ENCODE measurements at regions not wholly inside any gene's neighbourhood (a gene's known extent, or its start where the extent isn't known, plus 50 kb on each side); places are given as distances from the start of the nearest gene placed in this dataset.

DNA sequence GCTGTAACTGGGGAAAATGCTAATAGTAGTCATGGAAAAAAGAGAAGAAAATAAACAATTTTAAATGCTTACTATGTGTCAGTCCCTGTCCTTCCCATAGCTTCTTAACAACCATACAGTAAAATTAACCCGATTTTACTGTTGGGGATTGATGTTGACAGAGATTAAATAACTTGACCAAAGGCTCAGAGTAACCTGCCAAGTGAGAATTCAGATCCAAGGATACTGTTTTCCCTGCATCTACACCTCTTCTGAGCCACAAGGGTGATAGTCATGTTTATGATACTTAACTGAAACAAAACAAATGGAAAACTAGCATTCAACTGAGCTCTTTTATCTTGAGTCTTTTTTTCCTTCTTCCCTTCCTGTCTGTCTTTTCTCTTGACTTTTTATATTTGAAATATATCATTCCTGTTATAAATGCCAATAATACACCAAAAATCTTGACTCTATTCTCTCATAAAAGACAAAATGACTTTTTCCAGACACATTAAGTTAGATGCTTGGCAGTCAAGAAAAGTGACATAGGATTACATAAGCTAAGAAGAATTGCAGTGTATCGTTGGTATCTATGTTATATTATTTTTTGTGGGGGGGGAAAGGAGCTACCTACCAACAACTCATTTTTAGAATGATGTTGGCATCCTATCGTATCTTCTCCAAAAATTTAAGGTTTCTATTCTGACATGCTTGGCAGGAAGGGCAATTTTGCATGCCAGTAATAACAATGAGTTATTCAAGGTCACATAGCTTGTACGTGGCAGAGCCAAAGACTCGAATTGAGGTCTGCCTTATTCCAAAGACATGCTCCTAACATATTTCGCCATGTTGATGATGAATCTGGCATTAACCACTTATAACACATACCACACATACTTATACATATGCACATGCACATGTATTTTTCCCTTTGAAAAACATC lies 306.6 kb upstream of the KCNH8 start:
- intact Hi-C loops (cut with DNase I) = no loop called here
- no peak for DNase-seq (ENCODE audit: low spot score)

DNA sequence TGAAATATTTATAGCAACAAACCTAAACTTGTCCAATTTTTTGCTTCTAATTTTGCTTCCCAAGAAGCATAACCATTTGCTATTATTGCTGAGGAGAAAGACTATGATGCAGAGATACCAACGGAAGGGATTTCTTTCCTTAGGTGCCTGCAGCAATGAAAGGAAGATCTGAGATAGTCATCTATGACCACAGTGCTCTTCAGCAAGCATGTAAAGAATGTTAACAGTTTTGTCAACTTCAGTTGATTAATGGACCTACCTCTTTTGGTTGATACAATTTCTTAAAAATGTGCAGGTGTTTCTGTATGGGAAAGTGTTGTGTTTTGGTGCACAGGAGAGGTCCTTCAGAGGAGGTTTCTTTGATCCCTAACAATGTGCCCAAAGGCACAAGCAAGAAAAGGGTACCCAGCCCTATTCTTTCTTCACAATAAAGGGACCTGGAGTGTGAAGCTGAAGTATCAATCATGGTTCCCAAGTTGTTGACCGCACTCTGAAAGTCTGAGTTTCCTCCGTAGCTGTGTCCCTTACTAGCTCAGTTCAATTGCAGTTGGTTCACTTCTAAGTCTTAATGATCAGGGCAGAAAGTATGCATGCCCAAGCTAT lies 307.7 kb upstream of the KCNH8 start:
- no peak for DNase-seq (ENCODE audit: low spot score)
- intact Hi-C loops (cut with DNase I) = no loop called here

DNA sequence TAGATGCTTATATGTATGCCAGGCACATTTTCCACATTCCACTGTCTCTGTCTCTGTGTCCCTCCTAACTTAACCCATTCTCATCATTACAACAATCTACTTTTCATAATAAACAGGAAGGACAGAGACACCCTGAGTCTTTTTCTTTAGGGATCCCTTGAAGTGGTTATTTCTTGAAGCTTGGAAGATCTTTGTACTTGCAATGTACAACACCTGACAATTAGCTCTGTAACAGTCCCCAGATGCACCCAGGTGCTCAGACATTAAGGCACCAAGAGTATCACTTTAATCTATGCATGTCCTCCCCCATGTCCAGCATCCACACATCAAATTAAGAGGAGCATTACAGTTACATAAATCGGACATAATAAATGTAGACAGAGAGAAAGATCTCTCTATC lies 309.6 kb upstream of the KCNH8 start:
- DNase-seq (ENCODE audit: low spot score) = no peak
- intact Hi-C loops (cut with DNase I) = no loop called here

DNA sequence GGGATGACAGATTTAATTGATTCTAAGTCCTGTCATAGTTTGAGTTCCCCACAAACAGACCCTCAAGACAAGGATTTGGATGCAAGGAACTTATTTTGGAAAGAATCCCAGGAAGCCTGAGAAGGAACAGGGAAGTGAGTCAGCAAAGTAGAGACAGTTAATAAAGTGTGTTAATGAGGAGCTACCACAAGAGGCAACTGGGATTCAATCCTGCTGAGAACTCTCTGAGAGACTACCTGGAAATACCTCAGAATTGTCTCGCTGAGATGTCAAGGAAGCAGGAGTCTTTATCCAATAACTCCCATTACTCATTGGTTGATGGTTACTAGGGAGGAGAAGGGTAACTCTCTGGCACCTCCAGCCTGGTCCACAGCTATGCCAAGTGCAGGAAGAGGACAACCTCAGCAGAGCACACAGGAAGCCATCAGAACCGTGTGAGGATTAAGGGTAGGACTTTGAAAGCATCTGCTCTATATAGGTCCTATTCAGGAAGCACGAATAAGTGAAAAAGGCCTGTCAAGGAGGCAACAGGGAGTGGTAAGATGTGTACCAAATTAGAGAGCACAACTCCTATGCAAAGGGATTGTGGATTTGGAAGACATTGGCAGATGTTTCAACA lies 311.1 kb upstream of the KCNH8 start:
- intact Hi-C loops (cut with DNase I) = no loop called here
- DNase-seq (ENCODE audit: low spot score) = no peak

GRCh38 chr3:18835021-18835420 lies 313.3 kb upstream of the KCNH8 start:
- intact Hi-C loops (cut with DNase I) = no loop called here
- DNase-seq (ENCODE audit: low spot score) = no peak

GRCh38 chr3:18830087-18830486 lies 318.2 kb upstream of the KCNH8 start:
- no peak for DNase-seq (ENCODE audit: low spot score)
- intact Hi-C loops (cut with DNase I) = no loop called here

DNA sequence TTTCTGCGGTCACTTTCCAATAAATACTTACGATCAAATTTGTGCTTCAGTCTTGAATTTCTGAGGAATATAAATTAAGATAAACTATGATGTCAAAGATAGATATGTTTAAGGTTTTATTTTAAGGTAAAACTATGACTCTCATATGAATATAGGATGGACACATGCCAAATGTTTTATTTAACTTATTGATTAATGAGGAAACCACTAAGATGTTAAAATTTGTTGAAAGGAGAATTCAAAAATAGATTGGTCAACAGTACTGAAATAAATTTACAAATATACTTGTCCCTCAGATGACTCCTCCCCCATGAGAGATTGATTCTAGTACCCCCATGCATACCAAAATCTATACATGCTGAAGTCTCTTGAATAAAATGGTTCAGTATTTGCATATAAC lies 319.7 kb upstream of the KCNH8 start:
- DNase-seq (ENCODE audit: low spot score) = no peak
- intact Hi-C loops (cut with DNase I) = no loop called here

DNA sequence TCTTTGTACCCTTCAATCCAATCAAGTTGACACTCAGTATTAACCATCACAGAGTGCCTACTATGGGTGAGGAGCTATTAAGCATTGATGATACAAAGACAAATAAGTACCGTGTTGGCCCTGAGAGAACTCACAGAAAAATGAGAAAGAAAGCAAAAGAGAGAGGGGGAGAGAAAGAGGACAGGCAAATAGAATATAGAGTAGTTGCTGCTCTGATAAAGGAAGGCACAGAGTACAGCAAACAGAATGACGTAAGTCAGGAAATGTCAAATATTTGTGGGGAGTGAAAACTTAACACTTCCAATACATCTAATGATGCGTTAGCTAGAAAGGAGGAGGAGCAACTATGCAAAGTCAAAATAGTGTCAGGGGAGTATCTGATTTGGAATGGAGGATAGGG lies 320.6 kb upstream of the KCNH8 start:
- DNase-seq (ENCODE audit: low spot score) = no peak
- intact Hi-C loops (cut with DNase I) = no loop called here

- intact Hi-C loops (cut with DNase I) = no loop called here
- DNase-seq (ENCODE audit: low spot score) = no peak
Measured at GRCh38 chr3:18825665-18826064, 322.6 kb upstream of the KCNH8 start.

GRCh38 chr3:18813300-18813699 lies 335.0 kb upstream of the KCNH8 start:
- DNase-seq (ENCODE audit: low spot score) = no peak
- intact Hi-C loops (cut with DNase I) = no loop called here

DNA sequence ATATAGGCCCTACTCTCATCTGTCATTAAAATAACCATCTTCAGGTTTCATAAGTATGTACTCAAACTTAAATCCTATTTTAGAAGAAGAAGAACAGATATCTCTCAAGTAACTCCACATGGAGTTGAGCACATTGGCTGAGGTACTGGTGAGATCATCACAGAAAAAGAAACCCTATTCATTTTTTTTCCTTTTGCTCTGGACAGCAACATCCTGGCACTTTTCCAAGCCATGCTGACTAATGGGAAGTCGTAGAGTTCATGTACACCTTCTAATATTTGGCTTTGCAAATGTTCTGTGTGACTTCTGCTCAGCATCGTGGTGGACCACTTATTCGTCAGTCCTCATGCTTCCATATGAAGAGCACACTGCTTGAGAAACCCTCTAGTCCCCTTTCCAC lies 336.0 kb upstream of the KCNH8 start:
- no peak for DNase-seq (ENCODE audit: low spot score)
- intact Hi-C loops (cut with DNase I) = no loop called here

DNA sequence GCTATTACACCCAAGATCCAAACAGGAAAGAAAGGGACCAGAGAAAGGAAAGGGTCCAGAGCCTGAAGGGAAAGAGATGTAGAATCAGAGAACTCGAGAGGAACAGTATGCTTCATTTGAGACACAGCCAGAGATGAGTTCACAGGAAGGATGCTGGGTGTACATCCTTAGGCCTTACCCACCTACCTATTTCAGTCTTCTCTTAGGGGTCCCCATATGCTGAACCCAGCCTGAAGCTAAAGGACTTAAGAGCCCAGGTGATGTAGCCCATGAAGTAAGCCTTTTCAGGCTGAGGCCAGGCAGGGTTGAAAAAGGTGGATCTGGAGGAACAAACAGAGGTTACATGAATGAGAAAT lies 338.0 kb upstream of the KCNH8 start:
- intact Hi-C loops (cut with DNase I) = no loop called here
- DNase-seq (ENCODE audit: low spot score) = no peak

DNA sequence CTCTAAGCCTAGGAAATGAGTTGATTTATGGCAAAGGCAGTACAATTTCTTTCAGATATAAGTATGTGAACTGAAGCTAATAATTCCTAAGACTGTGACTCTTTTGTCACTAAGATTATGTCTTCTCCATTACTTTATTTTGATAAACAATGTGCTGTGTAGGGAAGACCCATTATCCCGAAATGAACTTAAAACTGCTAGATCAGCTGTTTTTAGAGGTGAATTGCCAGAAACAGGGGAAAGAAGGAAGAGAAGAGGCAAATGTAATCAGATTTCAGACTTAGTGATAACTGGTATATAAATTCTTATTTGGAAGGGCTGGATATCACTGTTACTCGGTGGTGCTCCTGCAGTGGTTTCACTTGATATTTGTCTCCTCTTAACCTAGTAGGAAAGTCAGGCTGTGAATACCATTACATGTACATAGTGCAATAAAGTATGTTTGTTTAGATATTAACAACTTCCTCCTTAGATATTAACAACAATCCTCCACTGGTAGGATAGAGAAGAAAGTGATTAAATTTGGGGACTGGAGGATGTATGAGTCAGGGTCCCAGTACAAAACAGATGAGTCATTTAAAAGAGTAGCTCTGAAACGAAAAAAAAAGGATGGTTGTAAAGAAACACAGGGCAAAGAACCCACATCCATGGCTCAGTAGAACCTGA lies 338.5 kb upstream of the KCNH8 start:
- no peak for DNase-seq (ENCODE audit: low spot score)
- intact Hi-C loops (cut with DNase I) = no loop called here

DNA sequence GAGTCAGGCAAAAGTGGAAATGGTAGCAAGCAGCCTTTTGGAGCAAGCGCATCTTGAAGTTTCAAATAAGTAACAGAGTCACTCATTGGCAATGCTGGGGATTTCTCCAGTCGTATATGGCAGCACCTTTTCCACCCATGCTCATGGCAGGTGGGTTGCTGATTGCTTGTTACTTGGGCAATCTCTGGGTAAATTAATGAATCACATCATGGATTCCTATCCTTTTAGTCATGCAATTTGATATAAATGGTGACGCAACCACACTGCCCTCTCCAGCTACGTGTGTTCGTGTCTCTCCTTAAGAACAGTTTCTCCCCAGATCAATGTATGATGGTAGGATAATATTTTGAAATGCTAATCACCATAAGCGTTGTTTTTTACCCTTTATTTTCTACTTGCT lies 339.9 kb upstream of the KCNH8 start:
- no peak for DNase-seq (ENCODE audit: low spot score)
- intact Hi-C loops (cut with DNase I) = no loop called here

- no peak for DNase-seq (ENCODE audit: low spot score)
- intact Hi-C loops (cut with DNase I) = no loop called here
Measured at GRCh38 chr3:18807593-18807992, 340.7 kb upstream of the KCNH8 start.

- intact Hi-C loops (cut with DNase I) = no loop called here
- no peak for DNase-seq (ENCODE audit: low spot score)
Measured at GRCh38 chr3:18806633-18807032, 341.7 kb upstream of the KCNH8 start.

DNA sequence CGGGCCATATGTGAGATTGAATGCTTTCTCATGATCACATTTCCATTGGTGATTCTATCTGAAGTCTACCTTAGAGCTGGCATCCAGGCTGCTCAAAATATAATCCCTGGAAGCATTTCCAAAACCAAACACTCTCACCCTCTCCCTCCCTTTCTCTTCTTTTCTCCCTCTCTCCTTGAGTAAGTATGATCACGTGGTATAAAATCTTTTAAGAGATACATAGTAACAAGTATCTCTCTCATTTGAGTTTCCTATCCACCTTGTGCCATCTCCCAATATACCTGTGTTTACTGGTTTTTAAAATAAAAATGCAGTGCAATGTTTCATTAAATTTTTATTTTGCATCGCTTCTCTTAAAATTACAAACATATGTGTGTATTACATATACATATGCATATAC lies 350.9 kb upstream of the KCNH8 start:
- intact Hi-C loops (cut with DNase I) = no loop called here
- no peak for DNase-seq (ENCODE audit: low spot score)

DNA sequence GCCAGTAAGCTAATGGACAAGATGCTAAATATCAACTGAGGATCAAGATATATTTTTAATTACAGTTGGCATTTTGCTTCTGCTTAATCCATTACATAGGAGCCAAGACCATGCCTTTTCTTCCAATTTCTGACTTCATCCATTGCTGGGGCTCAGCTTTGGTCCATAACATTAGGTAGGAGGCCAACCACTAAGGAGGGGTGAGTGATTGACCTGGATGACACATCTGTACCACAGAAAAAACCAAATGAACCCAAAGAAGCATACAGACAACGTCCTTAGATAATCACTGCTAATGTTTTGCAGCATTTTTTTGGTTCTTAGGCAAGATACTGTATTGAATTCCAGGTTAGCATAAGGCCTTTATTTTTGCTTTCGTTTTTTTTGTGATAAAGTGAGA lies 353.2 kb upstream of the KCNH8 start:
- intact Hi-C loops (cut with DNase I) = no loop called here
- no peak for DNase-seq (ENCODE audit: low spot score)

GRCh38 chr3:18791752-18792151 lies 356.6 kb upstream of the KCNH8 start:
- intact Hi-C loops (cut with DNase I) = no loop called here
- DNase-seq (ENCODE audit: low spot score) = no peak

DNA sequence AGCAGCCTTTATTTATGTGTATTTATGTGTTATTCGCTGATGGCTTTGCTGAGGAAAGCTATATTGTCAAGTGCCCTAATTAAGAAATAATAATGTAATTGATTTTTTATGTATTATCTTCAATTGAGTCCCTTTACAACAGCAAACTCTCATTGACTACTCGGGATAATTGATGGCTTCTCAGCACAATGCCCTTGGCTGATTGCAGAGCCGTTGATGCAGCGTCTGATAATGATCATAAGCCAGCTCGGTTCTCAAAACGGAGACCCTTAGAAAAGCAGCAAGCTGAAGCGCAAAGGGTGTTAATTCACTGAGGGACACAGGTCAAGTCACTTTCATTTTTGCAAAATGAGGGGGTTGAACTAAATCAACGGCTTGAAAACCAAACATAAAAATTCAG lies 357.1 kb upstream of the KCNH8 start:
- intact Hi-C loops (cut with DNase I) = no loop called here
- no peak for DNase-seq (ENCODE audit: low spot score)

DNA sequence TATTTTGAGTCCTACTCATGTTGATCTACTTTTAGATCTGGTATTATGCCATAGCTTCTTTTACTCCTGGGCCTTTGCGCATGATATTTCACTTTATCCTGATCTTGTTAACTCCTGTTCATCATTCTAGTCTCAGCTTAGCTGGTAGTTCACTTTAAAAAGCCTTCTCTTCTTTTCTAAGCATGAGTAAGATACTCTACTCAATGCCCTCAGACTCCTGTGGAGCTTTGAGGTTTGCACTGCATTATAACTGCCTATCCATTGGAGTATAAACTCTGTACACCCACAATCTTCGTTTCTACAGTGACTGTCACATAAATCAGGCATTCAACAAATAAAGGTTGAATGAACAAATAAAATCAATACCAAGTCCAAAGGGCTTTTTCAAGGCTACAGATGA lies 357.9 kb upstream of the KCNH8 start:
- intact Hi-C loops (cut with DNase I) = no loop called here
- no peak for DNase-seq (ENCODE audit: low spot score)
